ENCODE measurements at regions not wholly inside any gene's neighbourhood (a gene's known extent, or its start where the extent isn't known, plus 50 kb on each side); places are given as distances from the start of the nearest gene placed in this dataset.

DNA sequence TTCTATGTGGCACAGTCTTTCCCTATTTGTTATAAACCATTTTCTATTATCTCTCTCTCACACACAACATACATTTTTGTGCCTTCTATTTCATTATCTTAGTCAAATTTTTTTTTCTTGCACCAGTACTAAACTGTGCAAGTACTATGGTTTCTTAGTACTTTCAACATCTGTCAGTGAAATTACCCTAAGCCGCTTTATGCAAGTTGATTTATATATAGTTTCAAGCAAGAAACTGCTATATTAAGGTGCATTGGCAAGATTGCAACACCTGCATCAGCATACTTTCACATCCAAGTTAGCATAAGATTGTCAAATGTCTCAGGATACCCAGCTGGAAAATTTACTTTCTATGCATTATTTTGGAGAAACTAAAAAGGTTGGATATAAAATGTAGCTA lies 180.2 kb upstream of the FSTL5 start:
- no peaks in the 10 kb centered on the region for H3K27me3 ChIP-seq (ENCODE audit: control insufficient read depth in 3 of 3, insufficient read depth in 3 of 3, low read length in 3 of 3)
- no peaks in the 10 kb centered on the region for H3K36me3 ChIP-seq (ENCODE audit: control insufficient read depth in 3 of 3, insufficient read depth in 3 of 3, low read length in 3 of 3)
- H3K27ac ChIP-seq (ENCODE audit: low read depth, low read length) = no peak overlapping the region
- H3K9me3 ChIP-seq (ENCODE audit: control insufficient read depth in 3 of 3, low read length in 3 of 3) = no peaks in the 10 kb centered on the region
- H3K9ac ChIP-seq (ENCODE audit: low read depth in 1 of 3, low read length in 3 of 3) = no peak overlapping the region
- no peaks in the 10 kb centered on the region for H3K4me1 ChIP-seq (ENCODE audit: control insufficient read depth in 3 of 3, insufficient read depth in 3 of 3, low read length in 3 of 3)
- no peak overlapping the region for H3K4me3 ChIP-seq (ENCODE audit: low read length in 3 of 3)

GRCh38 chr4:162341533-162341932 lies 177.7 kb upstream of the FSTL5 start:
- Histone ChIP-seq H3K36me3 (ENCODE audit: control insufficient read depth in 3 of 3, insufficient read depth in 3 of 3, low read length in 3 of 3) (no peaks in the 10 kb centered on the region), H3K27ac (ENCODE audit: low read depth, low read length) (no peak overlapping the region), H3K4me3 (ENCODE audit: low read length in 3 of 3) (no peak overlapping the region), H3K4me1 (ENCODE audit: control insufficient read depth in 3 of 3, insufficient read depth in 3 of 3, low read length in 3 of 3) (no peaks in the 10 kb centered on the region), H3K9ac (ENCODE audit: low read depth in 1 of 3, low read length in 3 of 3) (no peak overlapping the region), H3K27me3 (ENCODE audit: control insufficient read depth in 3 of 3, insufficient read depth in 3 of 3, low read length in 3 of 3) (no peaks in the 10 kb centered on the region), H3K9me3 (ENCODE audit: control insufficient read depth in 3 of 3, low read length in 3 of 3) (no peaks in the 10 kb centered on the region)

GRCh38 chr4:162323919-162324318 lies 160.1 kb upstream of the FSTL5 start:
- H3K36me3 ChIP-seq (ENCODE audit: control insufficient read depth in 3 of 3, insufficient read depth in 3 of 3, low read length in 3 of 3) = no peaks in the 10 kb centered on the region
- H3K27me3 ChIP-seq (ENCODE audit: control insufficient read depth in 3 of 3, insufficient read depth in 3 of 3, low read length in 3 of 3) = no peaks in the 10 kb centered on the region
- no peak overlapping the region for H3K9ac ChIP-seq (ENCODE audit: low read depth in 1 of 3, low read length in 3 of 3)
- H3K9me3 ChIP-seq (ENCODE audit: control insufficient read depth in 3 of 3, low read length in 3 of 3) = no peaks in the 10 kb centered on the region
- H3K27ac ChIP-seq (ENCODE audit: low read depth, low read length) = no peak overlapping the region
- no peak overlapping the region for H3K4me3 ChIP-seq (ENCODE audit: low read length in 3 of 3)
- H3K4me1 ChIP-seq (ENCODE audit: control insufficient read depth in 3 of 3, insufficient read depth in 3 of 3, low read length in 3 of 3) = no peaks in the 10 kb centered on the region

- H3K9ac ChIP-seq (ENCODE audit: low read depth in 1 of 3, low read length in 3 of 3) = no peak overlapping the region
- H3K27me3 ChIP-seq (ENCODE audit: control insufficient read depth in 3 of 3, insufficient read depth in 3 of 3, low read length in 3 of 3) = no peaks in the 10 kb centered on the region
- no peak overlapping the region for H3K27ac ChIP-seq (ENCODE audit: low read depth, low read length)
- no peaks in the 10 kb centered on the region for H3K4me1 ChIP-seq (ENCODE audit: control insufficient read depth in 3 of 3, insufficient read depth in 3 of 3, low read length in 3 of 3)
- H3K36me3 ChIP-seq (ENCODE audit: control insufficient read depth in 3 of 3, insufficient read depth in 3 of 3, low read length in 3 of 3) = no peaks in the 10 kb centered on the region
- no peaks in the 10 kb centered on the region for H3K9me3 ChIP-seq (ENCODE audit: control insufficient read depth in 3 of 3, low read length in 3 of 3)
- no peak overlapping the region for H3K4me3 ChIP-seq (ENCODE audit: low read length in 3 of 3)
These were observed 158.3 kb upstream of the FSTL5 start for GRCh38 chr4:162322054-162322453.

GRCh38 chr4:162285753-162286152 lies 122.0 kb upstream of the FSTL5 start:
- Histone ChIP-seq H3K27ac (ENCODE audit: low read depth, low read length) (no peak overlapping the region), H3K36me3 (ENCODE audit: control insufficient read depth in 3 of 3, insufficient read depth in 3 of 3, low read length in 3 of 3) (no peaks in the 10 kb centered on the region), H3K9ac (ENCODE audit: low read depth in 1 of 3, low read length in 3 of 3) (no peak overlapping the region), H3K4me1 (ENCODE audit: control insufficient read depth in 3 of 3, insufficient read depth in 3 of 3, low read length in 3 of 3) (no peaks in the 10 kb centered on the region), H3K9me3 (ENCODE audit: control insufficient read depth in 3 of 3, low read length in 3 of 3) (no peaks in the 10 kb centered on the region), H3K27me3 (ENCODE audit: control insufficient read depth in 3 of 3, insufficient read depth in 3 of 3, low read length in 3 of 3) (no peaks in the 10 kb centered on the region), H3K4me3 (ENCODE audit: low read length in 3 of 3) (no peak overlapping the region)

DNA sequence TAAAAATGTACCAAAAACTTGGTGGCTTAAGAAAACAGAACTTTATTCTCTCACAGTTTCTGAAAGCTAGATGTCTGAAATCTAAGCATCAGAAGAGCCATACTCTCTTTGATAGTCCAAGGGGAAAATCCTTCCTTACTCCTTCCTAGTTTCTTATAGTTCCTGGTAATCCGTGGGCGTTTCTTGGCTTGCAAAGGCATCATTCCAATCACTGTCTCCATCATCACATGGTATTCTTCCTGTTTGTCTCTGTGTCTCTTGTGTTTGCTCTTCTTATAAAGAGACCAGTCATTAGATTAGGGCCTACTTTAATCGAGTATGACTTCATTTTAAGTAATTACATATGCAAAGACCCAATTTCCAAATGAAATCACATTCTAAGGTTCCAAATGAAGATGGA lies 118.9 kb upstream of the FSTL5 start:
- H3K27me3 ChIP-seq (ENCODE audit: control insufficient read depth in 3 of 3, insufficient read depth in 3 of 3, low read length in 3 of 3) = no peaks in the 10 kb centered on the region
- no peaks in the 10 kb centered on the region for H3K4me1 ChIP-seq (ENCODE audit: control insufficient read depth in 3 of 3, insufficient read depth in 3 of 3, low read length in 3 of 3)
- H3K9me3 ChIP-seq (ENCODE audit: control insufficient read depth in 3 of 3, low read length in 3 of 3) = no peaks in the 10 kb centered on the region
- H3K9ac ChIP-seq (ENCODE audit: low read depth in 1 of 3, low read length in 3 of 3) = no peak overlapping the region
- no peak overlapping the region for H3K4me3 ChIP-seq (ENCODE audit: low read length in 3 of 3)
- H3K36me3 ChIP-seq (ENCODE audit: control insufficient read depth in 3 of 3, insufficient read depth in 3 of 3, low read length in 3 of 3) = no peaks in the 10 kb centered on the region
- H3K27ac ChIP-seq (ENCODE audit: low read depth, low read length) = no peak overlapping the region

- Histone ChIP-seq H3K9me3 (ENCODE audit: control insufficient read depth in 3 of 3, low read length in 3 of 3) (no peaks in the 10 kb centered on the region), H3K27me3 (ENCODE audit: control insufficient read depth in 3 of 3, insufficient read depth in 3 of 3, low read length in 3 of 3) (no peaks in the 10 kb centered on the region), H3K4me3 (ENCODE audit: low read length in 3 of 3) (no peak overlapping the region), H3K4me1 (ENCODE audit: control insufficient read depth in 3 of 3, insufficient read depth in 3 of 3, low read length in 3 of 3) (no peaks in the 10 kb centered on the region), H3K36me3 (ENCODE audit: control insufficient read depth in 3 of 3, insufficient read depth in 3 of 3, low read length in 3 of 3) (no peaks in the 10 kb centered on the region), H3K27ac (ENCODE audit: low read depth, low read length) (no peak overlapping the region), H3K9ac (ENCODE audit: low read depth in 1 of 3, low read length in 3 of 3) (no peak overlapping the region)
These were observed 110.6 kb upstream of the FSTL5 start for GRCh38 chr4:162274354-162274753.

DNA sequence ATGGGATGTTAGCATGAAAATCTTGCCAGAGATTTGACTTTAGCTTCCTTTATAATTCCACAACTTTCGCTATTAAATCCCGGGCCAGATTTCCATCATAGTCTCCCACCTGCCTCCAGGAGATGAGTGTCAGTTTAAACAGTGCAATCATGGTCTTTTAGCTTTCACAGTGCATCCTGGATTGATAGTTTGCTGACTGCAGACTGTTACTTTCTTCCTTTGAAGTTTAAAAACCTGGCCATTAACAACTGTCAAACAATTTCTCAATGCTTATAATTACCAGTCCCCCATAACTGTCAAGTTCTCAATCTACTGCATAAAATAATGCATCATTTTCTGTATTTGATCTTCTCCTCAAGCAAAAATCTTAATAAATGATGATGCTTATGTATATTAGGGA lies 108.4 kb upstream of the FSTL5 start:
- H3K9me3 ChIP-seq (ENCODE audit: control insufficient read depth in 3 of 3, low read length in 3 of 3) = no peaks in the 10 kb centered on the region
- no peak overlapping the region for H3K4me3 ChIP-seq (ENCODE audit: low read length in 3 of 3)
- H3K36me3 ChIP-seq (ENCODE audit: control insufficient read depth in 3 of 3, insufficient read depth in 3 of 3, low read length in 3 of 3) = no peaks in the 10 kb centered on the region
- H3K27me3 ChIP-seq (ENCODE audit: control insufficient read depth in 3 of 3, insufficient read depth in 3 of 3, low read length in 3 of 3) = no peaks in the 10 kb centered on the region
- no peak overlapping the region for H3K9ac ChIP-seq (ENCODE audit: low read depth in 1 of 3, low read length in 3 of 3)
- no peaks in the 10 kb centered on the region for H3K4me1 ChIP-seq (ENCODE audit: control insufficient read depth in 3 of 3, insufficient read depth in 3 of 3, low read length in 3 of 3)
- no peak overlapping the region for H3K27ac ChIP-seq (ENCODE audit: low read depth, low read length)

- no peaks in the 10 kb centered on the region for H3K4me1 ChIP-seq (ENCODE audit: control insufficient read depth in 3 of 3, insufficient read depth in 3 of 3, low read length in 3 of 3)
- no peaks in the 10 kb centered on the region for H3K36me3 ChIP-seq (ENCODE audit: control insufficient read depth in 3 of 3, insufficient read depth in 3 of 3, low read length in 3 of 3)
- H3K4me3 ChIP-seq (ENCODE audit: low read length in 3 of 3) = no peak overlapping the region
- H3K9ac ChIP-seq (ENCODE audit: low read depth in 1 of 3, low read length in 3 of 3) = no peak overlapping the region
- H3K27me3 ChIP-seq (ENCODE audit: control insufficient read depth in 3 of 3, insufficient read depth in 3 of 3, low read length in 3 of 3) = no peaks in the 10 kb centered on the region
- no peak overlapping the region for H3K27ac ChIP-seq (ENCODE audit: low read depth, low read length)
- peaks cover 0 to 6% (median 3%) of the 10 kb centered on the region in 3 donors for H3K9me3 ChIP-seq (ENCODE audit: control insufficient read depth in 3 of 3, low read length in 3 of 3)
These were observed 105.1 kb upstream of the FSTL5 start for GRCh38 chr4:162268911-162269310.

DNA sequence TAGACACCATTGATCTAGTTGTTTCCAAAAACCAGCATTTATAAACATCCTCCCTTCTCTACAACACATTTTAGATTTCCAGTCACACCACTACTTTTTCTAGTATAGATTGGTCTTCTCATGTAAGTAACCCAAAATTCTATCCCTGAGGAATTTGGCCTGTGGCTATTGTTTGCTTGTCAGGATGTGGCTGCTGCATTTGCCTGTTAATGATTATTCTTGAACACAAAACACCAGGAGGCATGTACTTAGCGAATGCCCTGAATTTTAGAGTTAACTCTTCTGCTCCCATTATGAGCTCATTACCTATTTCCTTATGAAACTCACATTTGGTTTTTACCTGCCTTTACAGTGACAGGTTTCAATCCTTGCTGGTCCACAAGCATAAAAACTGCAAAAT lies 102.0 kb upstream of the FSTL5 start:
- H3K9ac ChIP-seq (ENCODE audit: low read depth in 1 of 3, low read length in 3 of 3) = no peak overlapping the region
- H3K27ac ChIP-seq (ENCODE audit: low read depth, low read length) = no peak overlapping the region
- H3K9me3 ChIP-seq (ENCODE audit: control insufficient read depth in 3 of 3, low read length in 3 of 3) = peaks cover 0 to 6% (median 3%) of the 10 kb centered on the region in 3 donors
- no peaks in the 10 kb centered on the region for H3K36me3 ChIP-seq (ENCODE audit: control insufficient read depth in 3 of 3, insufficient read depth in 3 of 3, low read length in 3 of 3)
- H3K4me3 ChIP-seq (ENCODE audit: low read length in 3 of 3) = no peak overlapping the region
- no peaks in the 10 kb centered on the region for H3K4me1 ChIP-seq (ENCODE audit: control insufficient read depth in 3 of 3, insufficient read depth in 3 of 3, low read length in 3 of 3)
- no peaks in the 10 kb centered on the region for H3K27me3 ChIP-seq (ENCODE audit: control insufficient read depth in 3 of 3, insufficient read depth in 3 of 3, low read length in 3 of 3)

DNA sequence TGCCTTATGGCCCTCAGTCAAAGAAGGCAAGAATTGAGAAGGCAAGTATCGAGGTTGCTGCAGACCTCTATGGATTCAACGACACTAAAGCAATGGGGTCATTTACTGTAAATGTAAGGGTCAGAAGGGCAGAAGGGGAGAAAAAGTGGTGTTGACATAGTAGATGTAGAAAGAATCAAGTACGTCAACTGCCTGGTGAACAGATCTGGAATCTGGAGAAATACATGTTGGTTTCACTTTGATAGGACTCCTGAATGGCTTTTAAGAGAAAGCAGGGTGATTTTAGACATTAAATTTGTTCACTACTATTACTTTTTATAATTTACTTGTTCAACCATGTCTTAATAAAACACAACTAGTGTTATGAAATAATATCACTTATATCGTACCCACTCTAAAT lies 81.3 kb upstream of the FSTL5 start:
- Histone ChIP-seq H3K9me3 (ENCODE audit: control insufficient read depth in 3 of 3, low read length in 3 of 3) (no peaks in the 10 kb centered on the region), H3K4me3 (ENCODE audit: low read length in 3 of 3) (no peak overlapping the region), H3K4me1 (ENCODE audit: control insufficient read depth in 3 of 3, insufficient read depth in 3 of 3, low read length in 3 of 3) (no peaks in the 10 kb centered on the region), H3K27me3 (ENCODE audit: control insufficient read depth in 3 of 3, insufficient read depth in 3 of 3, low read length in 3 of 3) (no peaks in the 10 kb centered on the region), H3K27ac (ENCODE audit: low read depth, low read length) (no peak overlapping the region), H3K36me3 (ENCODE audit: control insufficient read depth in 3 of 3, insufficient read depth in 3 of 3, low read length in 3 of 3) (no peaks in the 10 kb centered on the region), H3K9ac (ENCODE audit: low read depth in 1 of 3, low read length in 3 of 3) (no peak overlapping the region)
